Small intestine (tissue), 7 donors: ENCODE measurements at regions not wholly inside any gene's neighbourhood (a gene's known extent, or its start where the extent isn't known, plus 50 kb on each side); places are given as distances from the start of the nearest gene placed in this dataset.

Experiments used
- DNase-seq, 2 donors: peaks; one replicate each; pipeline versions ENCODE4 v3.0.0 to v3.0.0-alpha.2; 2013
- FAIRE-seq: peaks from 2 replicates; lab custom pipeline; 2012; peaks lifted over from hg19 to GRCh38; lab: Jason Lieb, UNC
- H3K27ac ChIP-seq, 3 donors: one replicate each; pipeline ENCODE4 v1.5.1; 2013; ENCODE audit warnings: low read length in 2 of 3, mild to moderate bottlenecking in 2 of 3, control low read depth in 1 of 3, inconsistent platforms in 1 of 3, low read depth in 1 of 3, moderate library complexity in 1 of 3
- H3K27me3 ChIP-seq, 3 donors: one replicate each; pipeline ENCODE4 v1.6.1; 2013; ENCODE audit warnings: low read length in 3 of 3, inconsistent platforms in 1 of 3; ENCODE audit not compliant: control insufficient read depth in 3 of 3, insufficient read depth in 3 of 3
- H3K36me3 ChIP-seq, 3 donors: one replicate each; pipeline ENCODE4 v1.6.1; 2013; ENCODE audit warnings: low read length in 3 of 3, inconsistent platforms in 1 of 3, low read depth in 1 of 3, mild to moderate bottlenecking in 1 of 3, moderate library complexity in 1 of 3; ENCODE audit not compliant: control insufficient read depth in 3 of 3, insufficient read depth in 2 of 3
- H3K4me1 ChIP-seq, 3 donors: one replicate each; pipeline ENCODE4 v1.6.1; 2013; ENCODE audit warnings: low read length in 2 of 3, inconsistent platforms in 1 of 3, low read depth in 1 of 3, mild to moderate bottlenecking in 1 of 3, moderate library complexity in 1 of 3; ENCODE audit not compliant: control insufficient read depth in 3 of 3, insufficient read depth in 2 of 3
- H3K4me3 ChIP-seq, 3 donors: one replicate each; pipeline ENCODE4 v1.5.1; 2013; ENCODE audit warnings: low read length in 3 of 3, control low read depth in 1 of 3, inconsistent platforms in 1 of 3, low read depth in 1 of 3, mild to moderate bottlenecking in 1 of 3, moderate library complexity in 1 of 3
- H3K9me3 ChIP-seq, 2 donors: one replicate each; pipeline ENCODE4 v1.6.1; 2013; ENCODE audit warnings: low read depth in 1 of 2, low read length in 1 of 2; ENCODE audit not compliant: control insufficient read depth in 2 of 2, insufficient read depth in 1 of 2
- WGBS, 3 donors: extraction: QIAGEN DNeasy Blood & Tissue Kit; methylation state at CpG; one replicate each; pipeline ENCODE4 v1.1.7; 2013; 5-methylcytosine and 5-hydroxymethylcytosine counted together
- donor health status: healthy with polysubstance abuse.
- donor health status: control.
- donor health status: control.
- donor health status: Bipolar disorder and iron deficiency.
- donor health status: healthy.

- no peak overlapping the region for H3K27ac ChIP-seq
These were observed 141.5 kb upstream of the MPHOSPH6 start for GRCh38 chr16:82311528-82311927.

GRCh38 chr16:82302042-82302727 is 132.2 kb upstream of the MPHOSPH6 start:
- Histone ChIP-seq H3K27ac (no peak overlapping the region), H3K27me3 (no peaks in the 10 kb centered on the region), H3K4me3 (no peak overlapping the region), H3K36me3 (no peaks in the 10 kb centered on the region), H3K4me1 (no peaks in the 10 kb centered on the region), H3K9me3 (no peaks in the 10 kb centered on the region)
- FAIRE-seq (no peak), DNase-seq (no peak)
- WGBS, 3 donors: 78 to 83% (median 81%) methylated on average over 17 of the region's 17 CpGs

More at GRCh38 chr16:82311528-82311927, 141.5 kb upstream of the MPHOSPH6 start:
- no peaks in the 10 kb centered on the region for H3K27me3 ChIP-seq
- peaks cover 0 to 1% of the 10 kb centered on the region in 2 donors for H3K9me3 ChIP-seq
- H3K36me3 ChIP-seq: no peaks in the 10 kb centered on the region
- DNase-seq: no peak
- no peak overlapping the region for H3K4me3 ChIP-seq
- no peak for FAIRE-seq
- no peaks in the 10 kb centered on the region for H3K4me1 ChIP-seq
- WGBS, 3 donors: 93 to 95% (median 94%) methylated on average over 5 of the region's 5 CpGs

GRCh38 chr16:82301146-82301755 is 131.2 kb upstream of the MPHOSPH6 start:
- WGBS, 3 donors: 75 to 86% (median 79%) methylated on average over 7 of the region's 7 CpGs
- H3K9me3 ChIP-seq: no peaks in the 10 kb centered on the region
- H3K27me3 ChIP-seq: no peaks in the 10 kb centered on the region
- no peaks in the 10 kb centered on the region for H3K36me3 ChIP-seq
- no peaks in the 10 kb centered on the region for H3K4me1 ChIP-seq
- H3K4me3 ChIP-seq: no peak overlapping the region
- FAIRE-seq (no peak), DNase-seq (no peak)
- no peak overlapping the region for H3K27ac ChIP-seq

GRCh38 chr16:82300374-82300951 is 130.4 kb upstream of the MPHOSPH6 start:
- H3K9me3 ChIP-seq: no peaks in the 10 kb centered on the region
- H3K27ac ChIP-seq: no peak overlapping the region
- H3K4me3 ChIP-seq: no peak overlapping the region
- DNase-seq (no peak), FAIRE-seq (no peak)
- H3K4me1 ChIP-seq: no peaks in the 10 kb centered on the region
- no peaks in the 10 kb centered on the region for H3K36me3 ChIP-seq
- WGBS, 3 donors: 92 to 95% (median 95%) methylated on average over 6 of the region's 6 CpGs
- no peaks in the 10 kb centered on the region for H3K27me3 ChIP-seq

GRCh38 chr16:82298472-82298871 is 128.4 kb upstream of the MPHOSPH6 start:
- Histone ChIP-seq H3K4me1 (no peaks in the 10 kb centered on the region), H3K27me3 (no peaks in the 10 kb centered on the region), H3K36me3 (no peaks in the 10 kb centered on the region), H3K4me3 (no peak overlapping the region), H3K27ac (no peak overlapping the region), H3K9me3 (no peaks in the 10 kb centered on the region)
- no peak for DNase-seq
- no peak for FAIRE-seq
- 83 to 91% (median 90%) methylated on average over 5 of the region's 5 CpGs for WGBS, 3 donors

DNA sequence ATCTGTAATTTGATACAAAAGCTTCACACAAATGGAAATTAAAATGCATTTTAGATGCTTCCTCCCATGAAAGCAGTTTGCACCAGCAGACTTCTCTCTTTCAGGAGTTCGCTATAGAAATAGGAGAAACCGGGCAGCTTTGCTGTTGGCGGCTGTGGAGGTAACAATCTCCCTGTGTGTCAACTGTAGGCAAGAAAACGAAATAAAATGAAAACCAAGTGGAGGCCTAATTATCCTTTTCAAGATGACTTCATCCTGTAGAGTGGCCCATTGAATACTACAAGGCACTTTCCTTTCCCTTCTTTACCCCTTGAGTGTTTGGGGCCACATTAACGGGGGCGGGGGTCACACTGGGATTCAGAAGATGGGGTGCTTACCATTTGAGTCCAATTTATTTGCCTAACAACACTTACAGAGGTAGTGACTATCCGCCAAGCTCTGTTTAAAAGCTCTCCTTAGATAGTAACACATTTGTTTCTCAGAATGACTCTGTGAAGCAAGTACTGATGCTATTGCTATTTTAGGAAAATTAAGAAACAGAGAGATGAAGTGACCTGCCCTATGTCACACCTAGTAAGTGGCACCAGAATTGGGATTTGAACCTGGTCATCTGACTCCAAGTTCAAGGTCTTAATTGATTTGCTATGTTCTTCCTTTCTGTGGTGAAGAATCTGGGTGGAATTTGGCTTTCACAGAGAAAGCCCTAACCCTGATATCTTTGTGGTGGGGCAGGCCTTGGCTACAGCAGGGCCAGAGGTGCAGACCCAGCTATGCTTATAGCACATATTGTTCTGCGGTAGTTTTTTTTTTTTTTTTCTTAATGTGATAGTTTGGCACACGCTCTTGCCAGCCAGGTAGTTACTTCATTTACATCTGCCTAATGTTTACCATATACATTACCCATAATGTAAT is 125.5 kb upstream of the MPHOSPH6 start:
- Histone ChIP-seq H3K4me1 (no peaks in the 10 kb centered on the region), H3K36me3 (no peaks in the 10 kb centered on the region), H3K9me3 (no peaks in the 10 kb centered on the region), H3K27ac (no peak overlapping the region), H3K27me3 (no peaks in the 10 kb centered on the region), H3K4me3 (no peak overlapping the region)
- FAIRE-seq: no peak
- DNase-seq: no peak
- 87 to 93% (median 92%) methylated on average over 9 of the region's 9 CpGs for WGBS, 3 donors

DNA sequence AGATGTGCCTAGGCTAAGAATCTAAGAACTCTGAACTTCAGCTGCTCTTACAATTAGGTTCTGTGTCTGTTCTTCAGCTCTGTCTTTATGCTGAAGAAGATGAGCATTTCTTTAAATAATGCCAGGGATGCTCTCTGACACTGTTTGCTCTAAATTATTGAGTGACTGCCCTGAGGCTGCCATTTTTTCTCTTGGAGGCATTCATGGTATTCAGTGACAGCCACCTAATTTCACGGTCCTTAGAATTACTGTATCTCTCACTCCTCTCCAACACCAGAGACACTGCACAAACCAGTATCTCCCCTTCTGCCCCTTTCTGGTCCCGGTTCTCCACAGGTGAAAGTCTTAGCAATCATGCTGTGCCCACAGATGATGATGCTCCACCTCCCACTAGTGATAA is 123.6 kb upstream of the MPHOSPH6 start:
- WGBS, 3 donors: 80 to 90% (median 87%) methylated on average over 2 of the region's 2 CpGs
- Histone ChIP-seq H3K27me3 (no peaks in the 10 kb centered on the region), H3K27ac (no peak overlapping the region), H3K9me3 (no peaks in the 10 kb centered on the region), H3K4me1 (no peaks in the 10 kb centered on the region), H3K36me3 (no peaks in the 10 kb centered on the region), H3K4me3 (no peak overlapping the region)
- DNase-seq (no peak), FAIRE-seq (no peak)

DNA sequence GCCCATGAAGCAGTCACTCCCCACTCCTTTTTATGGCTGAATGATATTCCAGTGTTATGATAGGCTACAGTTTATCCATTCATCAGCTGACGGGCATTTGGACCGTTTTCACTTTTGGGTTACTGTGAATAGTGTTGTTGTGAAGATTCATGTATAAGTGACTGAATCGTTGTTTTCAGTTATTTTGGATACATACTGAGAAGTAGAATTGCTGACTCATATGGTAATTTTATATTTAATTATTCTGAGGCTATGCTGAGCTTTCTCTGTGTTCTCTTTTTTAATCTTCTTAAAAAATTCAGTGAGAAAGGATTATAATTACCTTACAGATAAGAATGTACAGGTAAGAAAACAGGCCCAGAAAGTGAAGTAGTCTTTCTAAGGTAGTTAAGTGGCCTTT is 117.9 kb upstream of the MPHOSPH6 start:
- Histone ChIP-seq H3K27me3 (no peaks in the 10 kb centered on the region), H3K9me3 (no peaks in the 10 kb centered on the region), H3K27ac (no peak overlapping the region), H3K4me1 (no peaks in the 10 kb centered on the region), H3K36me3 (no peaks in the 10 kb centered on the region), H3K4me3 (no peak overlapping the region)
- DNase-seq: no peak
- FAIRE-seq: no peak
- WGBS, 3 donors: 62 to 68% (median 66%) methylated on average over 3 of the region's 3 CpGs
